Left ventricle myocardium inferior (tissue), 1 donor: ENCODE measurements at regions not wholly inside any gene's neighbourhood (a gene's known extent, or its start where the extent isn't known, plus 50 kb on each side); places are given as distances from the start of the nearest gene placed in this dataset.
"Not testable (repeated sequence)": the region's sequence is repeated elsewhere in the genome, so short reads cannot be mapped to it uniquely, and the experiment has no call there.

ENCODE experiments used
- DNase-seq: peaks from one replicate; pipeline ENCODE4 v3.0.0-alpha.2; 2020
- H3K27ac ChIP-seq: fragments of 200-600 bp; replicated peaks from 2 replicates; pipeline ENCODE4 v1.8.0; 2021
- H3K27me3 ChIP-seq: fragments of 200-600 bp; 2 replicates; pipeline ENCODE4 v1.8.0; 2021; ENCODE audit warnings: low read depth
- H3K36me3 ChIP-seq: fragments of 200-600 bp; 2 replicates; pipeline ENCODE4 v1.8.0; 2021
- H3K4me1 ChIP-seq: fragments of 200-600 bp; 2 replicates; pipeline ENCODE4 v1.8.0; 2021
- H3K4me3 ChIP-seq: fragments of 200-600 bp; 2 replicates; pipeline ENCODE4 v1.8.0; 2021; ENCODE audit warnings: mild to moderate bottlenecking, moderate library complexity
- H3K9me3 ChIP-seq: fragments of 200-600 bp; replicated peaks from 2 replicates; pipeline ENCODE4 v1.8.0; 2021
- intact Hi-C: fragments of 100-400 bp; cut with micrococcal nuclease; formaldehyde crosslinking; loops from one replicate; pipeline ENCODE4 v1.11.0; 2022
- TF ChIP-seq, protein P1 (sequence below): fragments of 200-600 bp; IDR thresholded peaks from 2 replicates; pipeline ENCODE4 v1.8.0; 2021; ENCODE audit warnings: antibody characterized with exemption, mild to moderate bottlenecking, borderline replicate concordance
- donor health status: DM: no; HTN: yes; CAD: no; lungs with severe emphysema.

DNA sequence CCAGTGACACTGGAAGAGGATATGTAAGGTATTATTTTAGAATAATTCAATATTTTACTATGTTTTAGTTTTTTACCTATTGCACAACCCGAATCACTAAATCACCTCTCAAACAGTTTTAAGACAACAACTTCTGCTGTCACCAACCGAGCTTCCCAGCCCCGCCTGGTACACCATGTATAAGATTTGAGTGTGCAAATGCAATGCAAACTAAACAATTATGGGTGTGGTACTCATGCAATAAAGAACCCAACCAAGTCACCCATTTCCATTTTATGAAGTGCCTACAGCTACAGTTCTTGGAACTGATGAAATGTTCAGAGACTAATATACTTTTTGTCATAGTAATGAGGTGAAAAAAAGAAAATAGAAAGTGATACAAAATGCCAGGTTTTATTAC is 256.2 kb downstream of the TAFA4 start:
- no peaks in the 10 kb centered on the region for H3K4me1 ChIP-seq
- intact Hi-C loops, result no loop called here
- TF ChIP-seq, protein P1, sequence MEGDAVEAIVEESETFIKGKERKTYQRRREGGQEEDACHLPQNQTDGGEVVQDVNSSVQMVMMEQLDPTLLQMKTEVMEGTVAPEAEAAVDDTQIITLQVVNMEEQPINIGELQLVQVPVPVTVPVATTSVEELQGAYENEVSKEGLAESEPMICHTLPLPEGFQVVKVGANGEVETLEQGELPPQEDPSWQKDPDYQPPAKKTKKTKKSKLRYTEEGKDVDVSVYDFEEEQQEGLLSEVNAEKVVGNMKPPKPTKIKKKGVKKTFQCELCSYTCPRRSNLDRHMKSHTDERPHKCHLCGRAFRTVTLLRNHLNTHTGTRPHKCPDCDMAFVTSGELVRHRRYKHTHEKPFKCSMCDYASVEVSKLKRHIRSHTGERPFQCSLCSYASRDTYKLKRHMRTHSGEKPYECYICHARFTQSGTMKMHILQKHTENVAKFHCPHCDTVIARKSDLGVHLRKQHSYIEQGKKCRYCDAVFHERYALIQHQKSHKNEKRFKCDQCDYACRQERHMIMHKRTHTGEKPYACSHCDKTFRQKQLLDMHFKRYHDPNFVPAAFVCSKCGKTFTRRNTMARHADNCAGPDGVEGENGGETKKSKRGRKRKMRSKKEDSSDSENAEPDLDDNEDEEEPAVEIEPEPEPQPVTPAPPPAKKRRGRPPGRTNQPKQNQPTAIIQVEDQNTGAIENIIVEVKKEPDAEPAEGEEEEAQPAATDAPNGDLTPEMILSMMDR, result no peak
- no peaks in the 10 kb centered on the region for H3K36me3 ChIP-seq
- no peaks in the 10 kb centered on the region for H3K27me3 ChIP-seq
- no peak overlapping the region for H3K27ac ChIP-seq
- DNase-seq, result no peak
- no peaks in the 10 kb centered on the region for H3K9me3 ChIP-seq
- no peak overlapping the region for H3K4me3 ChIP-seq

DNA sequence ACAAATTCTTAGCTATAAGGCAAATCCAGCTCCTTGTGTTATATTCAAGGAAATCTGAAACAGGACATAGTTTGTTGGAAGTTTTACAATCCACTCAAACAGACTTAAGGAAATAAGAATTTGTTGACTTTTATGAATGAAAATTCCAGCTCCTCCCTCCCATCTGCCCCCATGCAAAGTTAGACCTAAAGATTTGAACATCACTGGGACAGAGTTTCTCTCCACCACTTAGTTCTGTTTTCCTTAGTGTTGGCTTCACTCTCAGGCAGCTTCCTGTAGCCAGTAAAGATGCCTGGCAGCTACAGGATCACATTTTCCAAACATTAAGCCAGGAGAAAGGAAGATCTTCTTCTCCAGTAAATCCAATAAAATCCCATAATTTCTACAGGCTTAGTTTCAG is 265.0 kb downstream of the TAFA4 start:
- no peak overlapping the region for H3K27ac ChIP-seq
- no peak for DNase-seq
- TF ChIP-seq, protein P1, result no peak

DNA sequence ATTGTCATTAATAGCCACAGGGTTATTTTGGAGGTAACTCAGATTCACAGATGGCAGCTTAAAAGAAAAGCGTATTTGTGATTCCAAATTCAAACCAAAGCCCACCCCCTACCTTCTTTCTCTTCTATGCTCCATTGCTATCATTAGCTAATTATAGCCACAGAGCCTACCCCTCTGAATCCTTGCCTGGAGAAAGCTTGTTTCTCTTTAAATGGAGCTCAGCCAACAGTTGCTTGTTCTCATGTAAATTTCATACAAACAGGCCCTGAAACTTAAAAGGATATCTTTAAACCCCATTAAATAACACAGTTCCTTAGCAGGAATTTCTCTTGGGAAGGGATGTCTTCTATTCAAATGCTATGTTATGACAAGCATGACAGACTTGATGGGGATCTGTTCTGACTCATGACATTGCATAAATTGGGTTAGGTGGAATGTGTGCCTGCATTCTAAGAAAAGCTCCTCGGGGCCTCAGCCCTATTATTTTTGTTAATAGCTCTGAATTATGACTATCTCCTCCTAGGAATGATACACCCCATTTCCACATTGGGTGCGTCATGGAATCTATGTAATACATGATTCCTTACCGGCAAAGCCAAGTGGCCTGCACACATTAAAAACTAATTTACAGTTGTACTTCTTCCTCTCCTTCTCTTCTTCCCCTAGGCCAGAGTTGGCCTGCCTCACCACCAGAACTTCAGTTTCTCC is 265.8 kb downstream of the TAFA4 start:
- DNase-seq, result no peak
- H3K9me3 ChIP-seq, result no peaks in the 10 kb centered on the region
- TF ChIP-seq, protein P1, result no peak
- intact Hi-C loops, result no loop called here
- no peaks in the 10 kb centered on the region for H3K27me3 ChIP-seq
- H3K36me3 ChIP-seq, result no peaks in the 10 kb centered on the region
- H3K4me3 ChIP-seq, result no peak overlapping the region
- no peak overlapping the region for H3K27ac ChIP-seq
- H3K4me1 ChIP-seq, result peaks cover 4% of the 10 kb centered on the region

More for the DNA sequence above, 265.0 kb downstream of the TAFA4 start:
- Histone ChIP-seq H3K4me1 (peaks cover 4% of the 10 kb centered on the region), H3K4me3 (no peak overlapping the region), H3K27me3 (no peaks in the 10 kb centered on the region), H3K9me3 (no peaks in the 10 kb centered on the region), H3K36me3 (no peaks in the 10 kb centered on the region)
- intact Hi-C loops, result no loop called here

DNA sequence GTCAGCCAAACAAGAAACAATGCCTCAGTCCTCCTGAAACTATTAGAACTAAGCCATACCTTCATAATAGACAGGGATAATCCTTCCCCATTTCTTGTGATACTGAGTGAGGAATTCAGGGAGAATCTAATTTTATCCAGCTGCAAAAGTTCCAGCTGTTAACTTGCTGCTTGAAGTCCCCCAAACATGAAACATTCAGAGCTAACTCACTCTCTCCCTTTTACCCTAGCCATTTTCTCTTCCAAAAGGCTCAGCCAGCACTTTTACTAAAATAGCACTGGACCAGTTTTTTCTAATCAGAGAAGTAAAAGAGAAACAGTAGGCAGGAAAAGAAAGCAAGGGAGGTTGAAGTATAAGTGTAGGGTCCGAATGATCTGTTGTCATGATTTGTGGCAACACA is 268.1 kb downstream of the TAFA4 start:
- H3K27me3 ChIP-seq, result no peaks in the 10 kb centered on the region
- no peak overlapping the region for H3K27ac ChIP-seq
- no peak for DNase-seq
- H3K4me1 ChIP-seq, result peaks cover 4% of the 10 kb centered on the region
- intact Hi-C loops, result no loop called here
- H3K36me3 ChIP-seq, result no peaks in the 10 kb centered on the region
- TF ChIP-seq, protein P1, result no peak
- no peaks in the 10 kb centered on the region for H3K9me3 ChIP-seq
- no peak overlapping the region for H3K4me3 ChIP-seq

DNA sequence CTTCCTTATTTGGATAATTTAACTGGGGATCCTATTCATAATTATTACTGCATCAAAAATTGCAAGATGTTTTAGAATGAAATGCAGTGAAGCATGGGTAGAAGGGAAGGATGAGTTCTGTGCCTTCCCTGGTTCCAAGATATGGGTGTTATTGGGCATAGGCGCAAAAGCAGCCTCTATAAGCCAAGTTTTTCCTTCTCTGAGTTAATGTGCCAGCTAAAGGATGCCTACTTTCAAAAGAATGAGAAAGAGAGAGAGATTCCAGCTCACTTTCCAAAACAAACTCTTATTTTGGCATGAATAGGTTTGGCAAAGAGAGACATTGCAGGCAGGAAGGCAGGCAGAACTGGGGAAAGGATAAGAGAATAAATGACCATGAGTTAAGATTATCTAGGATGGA is 270.2 kb downstream of the TAFA4 start:
- Histone ChIP-seq H3K36me3 (no peaks in the 10 kb centered on the region), H3K27ac (no peak overlapping the region), H3K4me3 (no peak overlapping the region), H3K9me3 (no peaks in the 10 kb centered on the region), H3K27me3 (no peaks in the 10 kb centered on the region), H3K4me1 (peaks cover 4% of the 10 kb centered on the region)
- TF ChIP-seq, protein P1, result no peak
- intact Hi-C loops, result no loop called here
- no peak for DNase-seq

DNA sequence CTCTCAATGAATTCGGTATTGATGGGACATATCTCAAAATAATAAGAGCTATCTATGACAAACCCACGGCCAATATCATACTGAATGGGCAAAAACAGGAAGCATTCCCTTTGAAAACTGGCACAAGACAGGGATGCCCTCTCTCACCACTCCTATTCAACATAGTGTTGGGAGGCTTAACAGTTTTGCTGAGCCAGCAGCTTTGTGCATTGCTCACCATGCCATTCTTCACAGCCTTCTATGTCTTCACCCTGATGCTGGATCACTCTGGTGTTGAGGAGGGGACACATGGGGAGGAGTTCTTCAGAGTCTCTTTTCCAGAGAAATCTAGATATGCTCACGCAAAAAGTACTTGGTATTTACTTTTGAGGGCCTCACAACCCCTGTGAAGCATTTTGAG is 281.7 kb downstream of the TAFA4 start:
- H3K4me1 ChIP-seq, H3K27me3 ChIP-seq, H3K9me3 ChIP-seq, intact Hi-C loops, H3K27ac ChIP-seq, H3K36me3 ChIP-seq, DNase-seq, H3K4me3 ChIP-seq: not testable (repeated sequence)
